ENCODE measurements at regions not wholly inside any gene's neighbourhood (a gene's known extent, or its start where the extent isn't known, plus 50 kb on each side); places are given as distances from the start of the nearest gene placed in this dataset.
"Not testable (repeated sequence)": the region's sequence is repeated elsewhere in the genome, so short reads cannot be mapped to it uniquely, and the experiment has no call there.

- H3K9me3 ChIP-seq (ENCODE audit: control insufficient read depth, low read length); H3K36me3 ChIP-seq (ENCODE audit: control insufficient read depth in 1 of 2, insufficient read depth in 2 of 2, low read depth in 1 of 2, low read length in 2 of 2); H3K23ac ChIP-seq (ENCODE audit: low read length in 2 of 2); H3K4me1 ChIP-seq (ENCODE audit: control insufficient read depth, insufficient read depth, low read depth, low read length); H2BK120ac ChIP-seq (ENCODE audit: low read depth, low read length); H2AK5ac ChIP-seq (ENCODE audit: low read length, severe bottlenecking); H3K79me1 ChIP-seq (replicated peaks; ENCODE audit: low read length, poor library complexity, severe bottlenecking); H3K14ac ChIP-seq (ENCODE audit: low read length in 2 of 2): not testable (repeated sequence)
- peak overlapping the region; percentile 88 for H4K91ac ChIP-seq (ENCODE audit: low read length)
- peak overlapping the region; percentile 26 for H3K4me2 ChIP-seq (ENCODE audit: low read length, poor library complexity, severe bottlenecking)
- peak overlapping the region; percentile 48 for H3K9ac ChIP-seq (ENCODE audit: low read length)
- peak overlapping the region in 1 of 2 experiments; percentile 26 for H3K4me3 ChIP-seq (ENCODE audit: insufficient read depth in 1 of 2, low read depth in 1 of 2, low read length in 2 of 2)
- H2BK12ac ChIP-seq (ENCODE audit: low read length in 2 of 2) = peak overlapping the region in 1 of 2 experiments; percentile 60
- peak overlapping the region; percentile 83 for H2BK5ac ChIP-seq (ENCODE audit: low read depth, low read length, poor library complexity, severe bottlenecking)
- H3K27ac ChIP-seq (ENCODE audit: low read length, poor library complexity, severe bottlenecking) = peak overlapping the region; percentile 94
- peak overlapping the region; percentile 37 to 74 for H3K18ac ChIP-seq (ENCODE audit: low read depth in 1 of 2, low read length in 2 of 2)
- H2BK15ac ChIP-seq (ENCODE audit: low read depth, poor library complexity, severe bottlenecking) = peak overlapping the region; percentile 62
- H4K8ac ChIP-seq (ENCODE audit: low read length) = peak overlapping the region; percentile 62
- peak overlapping the region in 1 of 2 experiments; percentile 76 for H3K4ac ChIP-seq (ENCODE audit: low read depth in 1 of 2, low read length in 2 of 2)
- H2AFZ ChIP-seq (ENCODE audit: low read depth, low read length) = peak overlapping the region; percentile 85
- WGBS = 1% methylated on average over 24 of the region's 24 CpGs
- peak; percentile 60 for DNase-seq
- peaks cover 0 to 17% of the 10 kb centered on the region in 2 experiments for H3K27me3 ChIP-seq (ENCODE audit: control insufficient read depth in 1 of 2, insufficient read depth in 1 of 2, low read length in 2 of 2)
Measured at GRCh38 chr16:21521390-21522143, 77.8 kb upstream of the METTL9 start.

GRCh38 chr16:21522846-21523245 lies 76.5 kb upstream of the METTL9 start:
- H2AK5ac ChIP-seq (ENCODE audit: low read length, severe bottlenecking); H2BK5ac ChIP-seq (ENCODE audit: low read depth, low read length, poor library complexity, severe bottlenecking); H4K91ac ChIP-seq (ENCODE audit: low read length); H3K4me1 ChIP-seq (ENCODE audit: control insufficient read depth, insufficient read depth, low read depth, low read length); H3K18ac ChIP-seq (ENCODE audit: low read depth in 1 of 2, low read length in 2 of 2); H3K23ac ChIP-seq (ENCODE audit: low read length in 2 of 2); H3K4me3 ChIP-seq (ENCODE audit: insufficient read depth in 1 of 2, low read depth in 1 of 2, low read length in 2 of 2); H2AFZ ChIP-seq (ENCODE audit: low read depth, low read length); H3K4ac ChIP-seq (ENCODE audit: low read depth in 1 of 2, low read length in 2 of 2); DNase-seq; H4K8ac ChIP-seq (ENCODE audit: low read length); H3K36me3 ChIP-seq (ENCODE audit: control insufficient read depth in 1 of 2, insufficient read depth in 2 of 2, low read depth in 1 of 2, low read length in 2 of 2); H3K14ac ChIP-seq (ENCODE audit: low read length in 2 of 2); H3K9me3 ChIP-seq (ENCODE audit: control insufficient read depth, low read length); H3K4me2 ChIP-seq (ENCODE audit: low read length, poor library complexity, severe bottlenecking); H2BK120ac ChIP-seq (ENCODE audit: low read depth, low read length); H3K79me1 ChIP-seq (replicated peaks; ENCODE audit: low read length, poor library complexity, severe bottlenecking); H3K9ac ChIP-seq (ENCODE audit: low read length); H3K27ac ChIP-seq (ENCODE audit: low read length, poor library complexity, severe bottlenecking); H2BK15ac ChIP-seq (ENCODE audit: low read depth, poor library complexity, severe bottlenecking): not testable (repeated sequence)
- Histone ChIP-seq H2BK12ac (ENCODE audit: low read length in 2 of 2) (peak overlapping the region in 1 of 2 experiments; percentile 6), H3K27me3 (ENCODE audit: control insufficient read depth in 1 of 2, insufficient read depth in 1 of 2, low read length in 2 of 2) (peaks cover 0 to 25% of the 10 kb centered on the region in 2 experiments)
- 97% methylated on average over 20 of the region's 20 CpGs for WGBS

- Histone ChIP-seq H3K27ac (ENCODE audit: low read length, poor library complexity, severe bottlenecking) (no peak overlapping the region), H4K8ac (ENCODE audit: low read length) (no peak overlapping the region), H3K4me2 (ENCODE audit: low read length, poor library complexity, severe bottlenecking) (no peak overlapping the region), H3K79me1 (replicated peaks; ENCODE audit: low read length, poor library complexity, severe bottlenecking) (no peaks in the 10 kb centered on the region), H3K9ac (ENCODE audit: low read length) (no peak overlapping the region), H3K14ac (ENCODE audit: low read length in 2 of 2) (no peak overlapping the region), H3K23ac (ENCODE audit: low read length in 2 of 2) (no peak overlapping the region), H3K18ac (ENCODE audit: low read depth in 1 of 2, low read length in 2 of 2) (no peak overlapping the region), H3K9me3 (ENCODE audit: control insufficient read depth, low read length) (no peaks in the 10 kb centered on the region), H2BK15ac (ENCODE audit: low read depth, poor library complexity, severe bottlenecking) (no peak overlapping the region), H3K27me3 (ENCODE audit: control insufficient read depth in 1 of 2, insufficient read depth in 1 of 2, low read length in 2 of 2) (peaks cover 0 to 25% of the 10 kb centered on the region in 2 experiments), H2AK5ac (ENCODE audit: low read length, severe bottlenecking) (no peak overlapping the region), H3K4me3 (ENCODE audit: insufficient read depth in 1 of 2, low read depth in 1 of 2, low read length in 2 of 2) (no peak overlapping the region), H2BK5ac (ENCODE audit: low read depth, low read length, poor library complexity, severe bottlenecking) (no peak overlapping the region), H3K4ac (ENCODE audit: low read depth in 1 of 2, low read length in 2 of 2) (no peak overlapping the region), H2AFZ (ENCODE audit: low read depth, low read length) (no peak overlapping the region), H2BK120ac (ENCODE audit: low read depth, low read length) (no peak overlapping the region), H2BK12ac (ENCODE audit: low read length in 2 of 2) (no peak overlapping the region), H3K4me1 (ENCODE audit: control insufficient read depth, insufficient read depth, low read depth, low read length) (peaks cover 10% of the 10 kb centered on the region), H3K36me3 (ENCODE audit: control insufficient read depth in 1 of 2, insufficient read depth in 2 of 2, low read depth in 1 of 2, low read length in 2 of 2) (no peaks in the 10 kb centered on the region), H4K91ac (ENCODE audit: low read length) (no peak overlapping the region)
- WGBS = 97% methylated on average over 17 of the region's 17 CpGs
- no peak for DNase-seq
Measured at GRCh38 chr16:21523411-21524067, 75.8 kb upstream of the METTL9 start.

GRCh38 chr16:21524068-21524751 lies 75.2 kb upstream of the METTL9 start:
- no peak overlapping the region for H2AFZ ChIP-seq (ENCODE audit: low read depth, low read length)
- no peak overlapping the region for H2AK5ac ChIP-seq (ENCODE audit: low read length, severe bottlenecking)
- no peak overlapping the region for H3K18ac ChIP-seq (ENCODE audit: low read depth in 1 of 2, low read length in 2 of 2)
- peaks cover 0 to 25% of the 10 kb centered on the region in 2 experiments for H3K27me3 ChIP-seq (ENCODE audit: control insufficient read depth in 1 of 2, insufficient read depth in 1 of 2, low read length in 2 of 2)
- H3K9ac ChIP-seq (ENCODE audit: low read length) = no peak overlapping the region
- H4K8ac ChIP-seq (ENCODE audit: low read length) = no peak overlapping the region
- no peak for DNase-seq
- peaks cover 10% of the 10 kb centered on the region for H3K4me1 ChIP-seq (ENCODE audit: control insufficient read depth, insufficient read depth, low read depth, low read length)
- H3K4me3 ChIP-seq (ENCODE audit: insufficient read depth in 1 of 2, low read depth in 1 of 2, low read length in 2 of 2) = no peak overlapping the region
- H3K36me3 ChIP-seq (ENCODE audit: control insufficient read depth in 1 of 2, insufficient read depth in 2 of 2, low read depth in 1 of 2, low read length in 2 of 2) = no peaks in the 10 kb centered on the region
- no peak overlapping the region for H3K14ac ChIP-seq (ENCODE audit: low read length in 2 of 2)
- H3K79me1 ChIP-seq (replicated peaks; ENCODE audit: low read length, poor library complexity, severe bottlenecking) = no peaks in the 10 kb centered on the region
- no peak overlapping the region for H4K91ac ChIP-seq (ENCODE audit: low read length)
- 82% methylated on average over 7 of the region's 9 CpGs for WGBS
- H3K23ac ChIP-seq (ENCODE audit: low read length in 2 of 2) = no peak overlapping the region
- no peak overlapping the region for H2BK120ac ChIP-seq (ENCODE audit: low read depth, low read length)
- no peak overlapping the region for H2BK5ac ChIP-seq (ENCODE audit: low read depth, low read length, poor library complexity, severe bottlenecking)
- no peaks in the 10 kb centered on the region for H3K9me3 ChIP-seq (ENCODE audit: control insufficient read depth, low read length)
- no peak overlapping the region for H3K4ac ChIP-seq (ENCODE audit: low read depth in 1 of 2, low read length in 2 of 2)
- no peak overlapping the region for H2BK12ac ChIP-seq (ENCODE audit: low read length in 2 of 2)
- no peak overlapping the region for H2BK15ac ChIP-seq (ENCODE audit: low read depth, poor library complexity, severe bottlenecking)
- no peak overlapping the region for H3K27ac ChIP-seq (ENCODE audit: low read length, poor library complexity, severe bottlenecking)
- no peak overlapping the region for H3K4me2 ChIP-seq (ENCODE audit: low read length, poor library complexity, severe bottlenecking)
